Muscle of arm (tissue), 1 donor: ENCODE measurements at regions not wholly inside any gene's neighbourhood (a gene's known extent, or its start where the extent isn't known, plus 50 kb on each side); places are given as distances from the start of the nearest gene placed in this dataset.

Experiments used
- DNase-seq: peaks from one replicate; pipeline ENCODE4 v3.0.0-alpha.2; 2013

GRCh38 chr3:148150141-148150540 lies 547.6 kb upstream of the AGTR1 start:
- no peak for DNase-seq

GRCh38 chr3:148158210-148158609 lies 539.5 kb upstream of the AGTR1 start:
- DNase-seq = no peak

DNA sequence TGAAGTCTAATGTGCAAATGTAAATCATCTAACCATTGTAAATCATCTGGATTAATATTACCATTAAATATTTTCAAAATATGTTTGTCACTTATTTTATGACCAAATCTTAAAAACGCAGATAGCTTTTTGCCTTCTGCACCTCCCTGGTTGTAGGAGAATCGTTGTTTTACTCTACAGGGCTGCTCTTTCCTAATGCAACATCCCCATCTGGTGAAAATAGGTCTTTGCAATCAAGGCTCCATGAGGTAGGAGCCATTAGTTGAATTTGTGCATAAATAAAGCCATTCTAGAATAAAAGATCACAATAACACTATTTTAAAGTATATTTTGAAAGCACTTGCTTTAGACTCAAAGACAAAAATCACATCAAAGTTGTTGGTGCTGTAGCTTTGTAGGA lies 535.6 kb upstream of the AGTR1 start:
- DNase-seq = no peak

DNA sequence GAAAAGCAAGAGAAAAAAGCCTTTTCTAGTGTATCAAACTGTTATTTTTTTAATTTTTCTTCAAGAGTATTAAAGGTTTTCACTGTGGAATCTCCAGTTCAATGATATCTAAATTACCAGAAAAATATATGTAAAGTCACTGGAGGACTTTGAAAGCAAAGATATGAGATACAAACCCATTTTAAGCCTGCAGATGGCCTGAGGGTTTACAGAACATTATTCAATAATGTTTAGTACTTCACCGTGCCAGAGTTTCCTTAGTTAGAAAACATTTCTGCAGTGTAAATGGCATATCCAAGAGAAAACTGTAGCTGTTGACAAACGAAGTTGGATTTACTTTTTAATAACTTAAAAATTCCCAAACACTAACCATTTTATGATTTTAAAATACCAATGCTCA lies 529.4 kb upstream of the AGTR1 start:
- no peak for DNase-seq

DNA sequence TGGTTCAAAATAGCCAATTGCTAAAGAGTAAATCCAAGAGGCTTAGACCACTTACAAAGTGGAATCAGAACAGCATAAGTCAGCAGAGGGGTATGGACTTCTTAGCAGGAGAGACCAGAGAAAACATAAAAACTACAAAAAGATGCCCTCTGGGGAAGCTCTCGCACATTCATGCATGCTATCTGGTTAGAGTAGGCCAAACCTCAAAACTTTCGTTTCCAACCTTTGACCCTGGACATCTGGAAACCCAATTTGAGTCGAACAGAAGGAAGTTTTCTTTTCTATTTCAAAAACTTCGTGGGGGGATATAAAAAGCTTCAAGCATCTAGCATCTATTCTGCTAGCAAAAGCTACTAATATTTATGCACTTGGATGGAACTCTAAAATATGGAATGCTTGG lies 523.9 kb upstream of the AGTR1 start:
- peak; percentile 1 for DNase-seq

GRCh38 chr3:148175214-148175613 lies 522.5 kb upstream of the AGTR1 start:
- DNase-seq = peak; percentile 8

- DNase-seq = no peak
Measured at GRCh38 chr3:148178503-148178902, 519.2 kb upstream of the AGTR1 start.

- DNase-seq = no peak
Measured at GRCh38 chr3:148184798-148185197, 512.9 kb upstream of the AGTR1 start.

GRCh38 chr3:148186881-148187280 lies 510.8 kb upstream of the AGTR1 start:
- DNase-seq = no peak

DNA sequence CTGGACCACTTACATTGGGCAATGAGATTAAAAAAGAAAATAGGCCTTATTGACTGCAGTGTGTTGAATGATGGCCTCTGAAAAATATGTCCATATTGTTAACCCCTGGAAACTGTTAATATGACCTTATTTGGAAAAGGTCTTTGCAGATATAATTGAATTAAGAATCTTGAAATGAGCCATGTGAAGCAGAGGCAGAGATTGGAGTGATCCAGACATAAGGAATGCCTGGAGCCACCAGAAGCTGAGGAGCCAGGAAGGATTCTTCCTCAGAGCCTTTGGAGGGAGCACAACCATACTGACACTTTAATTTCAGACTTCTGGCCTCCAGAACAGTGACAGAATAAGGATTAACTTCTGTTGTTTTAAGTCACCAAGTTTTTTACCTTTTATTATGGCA lies 510.4 kb upstream of the AGTR1 start:
- no peak for DNase-seq

DNA sequence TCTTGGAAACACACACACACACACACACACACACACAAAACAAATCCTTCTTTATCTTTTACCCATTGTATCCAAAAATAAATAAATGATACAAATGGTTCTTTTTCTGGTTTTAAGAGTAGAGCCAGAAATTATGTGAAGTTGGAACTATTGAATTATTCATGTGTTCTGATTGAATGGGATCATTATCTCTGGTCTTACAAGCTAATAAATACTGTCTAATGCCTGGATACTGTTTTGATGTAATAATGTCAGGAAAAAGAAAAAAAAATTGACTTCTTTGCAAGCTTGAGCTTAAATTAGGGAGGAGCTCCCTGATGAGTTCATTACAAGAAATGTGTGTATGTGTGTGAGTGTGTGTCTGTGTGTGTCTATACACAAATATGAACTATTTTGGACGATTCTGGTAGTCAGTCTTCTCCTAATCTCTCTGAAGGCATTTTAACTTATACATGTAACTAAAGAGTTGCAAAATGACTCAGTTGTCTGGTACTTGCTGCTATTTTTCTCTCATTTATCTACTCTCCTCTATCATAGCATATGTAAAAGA lies 507.2 kb upstream of the AGTR1 start:
- DNase-seq = no peak

DNA sequence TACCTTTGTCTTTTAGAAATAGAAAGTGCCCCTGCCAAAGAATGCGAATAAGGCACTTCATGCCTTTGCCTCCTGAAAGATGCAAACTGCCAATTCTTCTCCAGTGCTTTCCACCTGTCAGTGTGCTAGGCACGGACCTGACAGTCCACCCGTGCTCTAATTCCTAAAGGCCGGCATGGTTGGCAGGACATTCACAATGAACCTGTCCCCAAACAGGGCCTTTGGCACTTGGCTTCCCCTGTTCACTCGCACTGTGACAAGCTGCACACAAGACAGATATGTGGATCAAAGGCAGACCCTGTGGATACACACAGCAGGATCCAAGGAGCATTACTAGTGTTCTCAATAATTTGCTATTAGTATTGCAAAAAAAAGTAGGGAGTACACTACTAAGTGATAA lies 505.7 kb upstream of the AGTR1 start:
- DNase-seq = no peak

- DNase-seq = no peak
Measured at GRCh38 chr3:148197061-148197460, 500.6 kb upstream of the AGTR1 start.

GRCh38 chr3:148202386-148202785 lies 495.3 kb upstream of the AGTR1 start:
- no peak for DNase-seq

- DNase-seq = no peak
Measured at GRCh38 chr3:148203297-148204010, 494.2 kb upstream of the AGTR1 start.

DNA sequence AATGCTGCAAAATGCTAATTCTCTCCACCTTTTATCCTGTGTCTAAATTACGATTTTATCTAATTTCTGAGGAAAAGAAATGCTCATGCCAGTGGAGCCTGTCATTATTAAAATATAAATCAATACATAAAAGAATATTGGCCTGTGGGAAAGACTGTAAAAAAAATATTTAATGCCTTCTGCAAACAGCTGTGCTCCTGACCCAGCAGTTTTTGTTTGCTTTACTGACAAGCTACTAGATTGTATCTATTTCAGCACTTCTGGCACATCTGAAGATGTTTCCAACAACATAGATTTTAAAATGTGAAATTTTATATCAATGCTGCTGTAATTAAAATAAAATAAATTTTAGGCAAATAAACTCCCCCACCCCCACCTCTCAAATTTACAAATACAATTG lies 493.6 kb upstream of the AGTR1 start:
- DNase-seq = no peak

DNA sequence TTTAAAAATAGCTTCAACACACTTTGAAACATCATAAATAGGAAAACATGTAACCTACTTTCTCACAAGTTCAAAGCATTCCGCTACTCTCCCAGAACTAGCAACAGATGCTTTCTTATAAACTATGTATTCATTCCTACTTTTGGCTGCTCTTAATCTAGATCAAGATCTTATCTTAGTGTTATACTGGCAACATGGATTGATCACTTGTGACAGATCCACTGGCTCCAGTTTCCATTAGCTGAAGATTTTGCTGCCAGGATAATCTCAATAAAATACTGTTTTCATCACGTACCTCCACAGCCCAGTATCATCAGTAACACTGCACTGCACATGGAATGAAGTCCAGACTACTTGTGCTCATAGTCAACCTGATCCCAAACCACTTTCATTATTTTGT lies 491.7 kb upstream of the AGTR1 start:
- DNase-seq = no peak

- DNase-seq = no peak
Measured at GRCh38 chr3:148206446-148206845, 491.3 kb upstream of the AGTR1 start.

- no peak for DNase-seq
Measured at GRCh38 chr3:148208975-148209374, 488.7 kb upstream of the AGTR1 start.

DNA sequence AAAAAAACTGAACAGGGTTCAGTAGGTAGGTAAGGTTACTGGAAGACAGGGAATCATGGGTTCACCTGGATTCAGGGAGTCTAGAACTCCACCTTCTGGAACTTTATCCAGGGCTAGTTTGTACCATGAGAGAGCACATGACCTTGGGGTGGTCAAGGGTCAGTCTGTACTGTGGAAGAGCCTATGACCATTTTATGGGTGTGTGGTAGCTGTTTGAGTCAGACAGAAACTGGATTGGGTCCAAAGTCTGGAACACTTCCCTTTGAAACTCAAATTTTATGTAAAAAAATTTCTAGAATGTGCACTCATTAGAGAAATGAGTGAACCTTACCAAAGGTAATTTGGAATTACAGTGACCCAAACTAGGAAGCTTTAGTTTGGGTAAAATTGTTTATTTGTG lies 486.0 kb upstream of the AGTR1 start:
- no peak for DNase-seq

DNA sequence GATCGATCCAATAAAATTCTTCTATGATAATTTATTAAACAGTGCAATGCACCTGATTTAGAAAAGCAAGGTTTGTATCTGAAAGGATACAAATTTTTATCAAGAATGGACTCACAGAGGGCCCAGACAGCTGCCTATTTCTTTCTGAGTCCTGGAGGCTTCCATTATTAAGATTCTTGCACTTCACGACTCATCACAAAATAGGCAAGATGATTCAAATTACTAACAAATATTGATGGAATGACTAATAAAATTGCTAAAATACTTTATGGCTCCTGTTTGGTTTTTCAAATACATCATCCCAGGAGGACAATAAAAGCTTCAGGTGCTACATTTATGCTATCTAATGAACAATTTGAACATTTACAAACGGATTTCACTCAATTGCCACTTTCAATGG lies 483.0 kb upstream of the AGTR1 start:
- no peak for DNase-seq

DNA sequence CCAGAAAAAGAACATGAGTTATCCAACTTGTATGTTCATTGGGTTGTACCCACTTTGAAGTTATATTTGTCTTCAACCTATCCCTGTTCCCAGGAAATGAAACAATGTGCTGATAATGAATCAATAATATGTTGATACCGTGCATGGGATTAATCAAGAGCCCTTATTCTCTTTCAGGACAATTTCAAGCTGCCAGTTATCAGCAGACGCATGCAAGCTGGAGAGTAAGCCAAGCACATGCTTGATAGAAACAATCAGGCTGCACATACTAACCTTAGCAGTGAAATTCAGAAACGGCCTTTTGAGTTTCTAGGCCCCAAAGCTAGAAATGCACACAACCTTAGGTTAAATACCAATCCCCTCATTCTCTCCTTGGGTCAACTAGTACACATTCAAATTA lies 480.4 kb upstream of the AGTR1 start:
- DNase-seq = no peak

DNA sequence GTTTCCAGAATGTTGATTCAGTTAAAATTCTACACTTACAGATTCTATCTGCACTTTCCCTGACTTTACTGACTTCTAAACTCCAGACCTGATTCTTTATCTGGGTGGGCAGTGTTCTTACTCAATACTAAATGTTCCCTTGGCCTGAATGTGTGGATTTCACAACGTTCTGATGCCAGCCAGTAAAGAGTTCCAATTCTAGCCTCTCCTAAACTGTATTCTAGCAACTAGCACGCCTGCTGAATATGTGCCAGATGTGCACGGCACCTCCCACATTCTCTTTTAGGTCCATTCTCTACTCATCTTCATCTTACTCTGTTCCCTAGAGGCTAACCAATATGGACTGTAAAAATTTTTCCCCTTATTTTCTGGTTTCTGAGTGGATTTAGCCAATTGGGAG lies 479.5 kb upstream of the AGTR1 start:
- no peak for DNase-seq

DNA sequence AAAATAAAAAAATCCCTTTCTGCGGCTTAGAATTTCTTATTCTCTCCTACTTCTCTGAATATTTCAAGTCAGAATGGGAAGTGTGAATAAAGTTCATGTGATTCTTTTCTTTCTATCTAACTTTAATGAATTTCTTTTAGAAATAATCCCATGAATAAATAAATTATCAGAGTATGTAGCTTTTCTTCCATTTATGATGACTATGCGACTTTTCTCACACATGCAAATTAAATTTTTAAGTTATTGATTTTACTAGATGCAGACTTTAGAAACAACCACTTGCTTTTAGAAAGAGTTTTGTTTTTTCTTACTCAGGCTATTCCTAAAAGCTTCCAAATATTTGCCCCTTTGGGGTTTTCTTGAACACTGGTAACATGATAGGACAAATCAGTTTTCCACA lies 477.7 kb upstream of the AGTR1 start:
- no peak for DNase-seq
